HG02623 (cell line): ENCODE measurements at regions not wholly inside any gene's neighbourhood (a gene's known extent, or its start where the extent isn't known, plus 50 kb on each side); places are given as distances from the start of the nearest gene placed in this dataset.

Experiments
- ATAC-seq: cut with Tn5 transposase; IDR thresholded peaks from one replicate; pipeline ENCODE4 v1.9.1; 2021; ENCODE audit warnings: moderate library complexity; ENCODE audit not compliant: unreplicated experiment

GRCh38 chr2:111629983-111630382 lies 254.0 kb downstream of the ANAPC1 start:
- no peak for ATAC-seq

- ATAC-seq, result no peak
These were observed 251.3 kb downstream of the ANAPC1 start for GRCh38 chr2:111632661-111633060.

DNA sequence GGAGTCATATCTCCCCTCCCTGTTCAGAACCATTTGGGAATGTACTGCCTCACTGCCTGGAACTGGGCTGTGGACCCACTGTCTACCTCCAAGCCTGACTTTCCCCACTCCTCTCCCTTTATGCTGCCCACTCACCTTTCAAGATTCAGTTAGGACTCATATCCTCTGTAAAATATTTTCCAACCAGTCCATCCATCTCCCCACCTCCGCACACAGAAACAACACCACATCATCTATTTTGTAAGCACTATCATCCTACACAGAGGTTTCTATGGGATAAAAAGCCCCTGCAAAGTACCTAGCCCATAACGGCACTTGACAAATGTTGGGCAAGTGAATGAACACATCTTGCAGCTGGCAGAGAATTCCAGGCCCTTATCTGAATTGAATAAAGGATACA lies 250.8 kb downstream of the ANAPC1 start:
- no peak for ATAC-seq

GRCh38 chr2:111633643-111634042 lies 250.3 kb downstream of the ANAPC1 start:
- no peak for ATAC-seq

GRCh38 chr2:111634050-111634794 lies 249.8 kb downstream of the ANAPC1 start:
- no peak for ATAC-seq

- ATAC-seq, result no peak
These were observed 248.9 kb downstream of the ANAPC1 start for GRCh38 chr2:111634995-111635538.

- no peak for ATAC-seq
These were observed 247.1 kb downstream of the ANAPC1 start for GRCh38 chr2:111636905-111637304.

DNA sequence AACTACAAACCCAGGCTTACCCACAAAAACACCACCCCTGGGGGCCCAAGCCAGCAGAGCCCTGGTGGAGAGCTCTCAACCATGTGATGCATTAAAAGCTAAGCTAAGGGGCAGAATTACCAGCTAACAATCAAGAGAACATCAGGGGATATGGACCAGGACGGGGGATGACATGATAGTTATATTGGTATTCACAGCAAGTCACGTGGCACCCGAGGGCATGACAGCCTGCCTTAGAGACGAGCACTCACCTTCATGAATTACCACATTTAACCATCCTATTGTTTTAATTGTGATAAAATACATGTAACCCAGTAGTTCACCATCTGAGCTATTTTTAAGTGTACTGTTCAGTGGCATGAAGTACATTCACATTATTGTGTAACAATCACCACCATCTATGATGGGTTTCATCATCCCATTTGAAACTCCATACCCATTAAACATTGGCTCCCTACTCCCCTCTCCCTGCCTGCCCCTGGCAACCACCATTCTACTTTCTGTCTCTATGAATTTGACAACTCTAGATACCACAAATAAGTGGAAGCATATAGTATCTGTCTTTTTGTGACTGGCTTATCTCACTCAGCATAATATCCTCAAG lies 245.6 kb downstream of the ANAPC1 start:
- no peak for ATAC-seq

- ATAC-seq, result no peak
These were observed 243.5 kb downstream of the ANAPC1 start for GRCh38 chr2:111640480-111640879.

DNA sequence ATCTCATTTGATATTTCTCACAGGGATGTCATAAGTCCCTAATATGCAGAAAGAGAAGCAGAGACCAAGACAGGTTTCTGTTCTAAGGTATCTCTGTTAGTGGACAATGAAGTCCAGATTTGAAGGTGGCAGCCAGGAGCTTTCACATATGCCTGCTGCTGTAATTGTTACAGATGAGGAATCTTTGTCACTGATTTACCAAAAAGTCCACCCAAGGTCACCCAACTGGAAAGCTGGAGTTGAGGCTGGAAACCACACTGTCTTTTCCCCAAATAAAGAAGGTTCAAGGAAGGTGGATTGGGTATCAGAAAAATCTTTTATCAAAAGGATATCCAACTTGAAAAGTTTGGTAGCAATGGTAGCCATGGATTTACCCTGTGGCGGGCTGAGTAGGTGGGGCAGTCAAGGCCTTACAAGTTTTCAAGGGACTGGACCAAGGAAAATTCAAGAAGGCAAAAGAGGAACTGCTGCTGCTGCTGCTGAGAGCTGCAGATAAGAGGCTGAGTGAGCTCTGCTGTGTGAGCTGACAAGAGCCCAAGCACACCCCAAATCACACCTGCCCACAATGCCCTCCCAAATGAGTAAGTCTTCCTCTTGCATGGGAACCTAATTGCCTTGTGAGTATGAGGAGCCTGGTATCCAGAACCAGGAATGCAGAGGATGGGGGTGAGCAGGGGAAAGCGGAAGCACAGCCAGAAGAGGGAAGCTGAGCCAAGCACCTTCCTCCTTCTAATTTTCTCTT lies 241.2 kb downstream of the ANAPC1 start:
- no peak for ATAC-seq

- no peak for ATAC-seq
These were observed 240.2 kb downstream of the ANAPC1 start for GRCh38 chr2:111643759-111644158.

- ATAC-seq, result no peak
These were observed 236.6 kb downstream of the ANAPC1 start for GRCh38 chr2:111647359-111647758.

- no peak for ATAC-seq
These were observed 232.0 kb downstream of the ANAPC1 start for GRCh38 chr2:111652038-111652437.

DNA sequence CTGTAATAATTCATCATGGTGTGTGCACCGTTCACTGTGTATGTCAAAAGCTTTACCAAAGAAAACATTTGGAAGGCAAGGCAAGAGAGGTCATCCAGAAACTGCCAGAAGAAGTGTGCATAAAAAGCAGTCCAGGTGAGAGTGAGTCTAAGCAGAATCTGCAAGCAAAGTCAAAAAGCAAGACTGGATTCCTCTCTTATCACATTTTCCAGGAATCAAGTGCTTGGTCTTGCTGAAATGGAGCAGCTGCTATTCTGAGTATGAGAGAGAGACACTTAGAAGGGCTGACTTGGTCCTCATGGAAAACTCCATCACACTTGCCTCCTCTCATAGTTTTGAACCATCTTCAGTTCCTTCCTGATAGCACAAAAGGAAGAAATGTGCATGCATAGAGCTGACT lies 231.3 kb downstream of the ANAPC1 start:
- ATAC-seq, result no peak

- ATAC-seq, result no peak
These were observed 230.8 kb downstream of the ANAPC1 start for GRCh38 chr2:111653103-111653624.

DNA sequence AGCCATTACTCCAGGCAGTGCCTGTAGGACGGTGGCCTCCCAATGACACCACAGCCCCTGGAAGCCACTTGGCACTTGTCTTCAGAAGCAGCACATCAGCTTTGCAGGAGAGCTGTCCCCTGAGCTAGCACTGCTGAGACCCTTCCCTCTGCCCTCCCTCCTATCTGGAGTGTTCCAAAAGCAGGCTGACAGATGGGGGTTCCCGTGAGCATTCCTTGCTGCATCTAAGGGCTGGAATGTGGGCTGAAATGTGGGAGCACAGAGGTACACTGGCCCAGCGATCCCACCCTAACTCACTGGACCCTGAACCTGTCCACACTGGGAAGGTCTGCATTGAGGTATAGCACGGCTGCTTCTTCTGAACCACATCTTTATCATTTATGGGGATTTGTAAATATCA lies 230.1 kb downstream of the ANAPC1 start:
- no peak for ATAC-seq

DNA sequence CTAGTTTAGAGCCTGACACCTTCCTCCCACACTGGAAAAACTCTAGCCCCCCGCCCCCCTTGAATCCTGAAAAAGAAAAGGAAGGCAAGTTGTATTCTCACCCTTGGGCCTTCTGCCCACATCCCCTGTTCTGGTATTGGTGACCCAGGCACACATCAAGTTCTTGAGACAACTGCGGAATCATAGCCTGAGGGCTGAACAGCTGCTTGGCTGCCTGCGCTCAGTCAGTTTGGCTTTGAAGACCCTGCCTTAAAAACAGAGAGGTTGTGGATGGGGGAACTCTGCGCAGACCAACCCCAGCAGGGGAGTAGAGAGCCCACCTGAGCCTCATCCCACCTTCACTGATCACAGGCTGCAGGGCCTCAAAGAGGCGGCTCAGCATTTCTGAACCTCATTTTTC lies 229.2 kb downstream of the ANAPC1 start:
- no peak for ATAC-seq

- no peak for ATAC-seq
These were observed 227.6 kb downstream of the ANAPC1 start for GRCh38 chr2:111656436-111656835.

DNA sequence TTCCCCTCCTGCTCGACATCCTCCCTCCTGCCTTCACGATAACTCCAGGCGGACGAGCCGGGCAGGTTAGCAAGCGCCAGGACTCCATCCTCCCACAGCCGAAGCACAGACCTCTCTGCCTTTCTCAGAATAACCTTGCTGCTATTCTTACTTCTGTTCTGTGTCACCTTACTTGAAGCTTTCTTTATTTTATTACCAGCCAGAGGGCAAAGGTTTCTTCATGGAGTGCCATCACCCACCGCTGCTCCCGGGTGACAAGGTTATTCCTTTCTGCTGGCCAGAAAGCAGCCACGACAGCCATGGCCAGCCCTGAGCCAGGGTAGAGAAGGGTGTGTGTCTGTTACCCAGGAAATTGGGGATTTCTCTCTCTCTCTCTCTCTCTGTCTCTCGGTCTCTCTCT lies 227.1 kb downstream of the ANAPC1 start:
- no peak for ATAC-seq

DNA sequence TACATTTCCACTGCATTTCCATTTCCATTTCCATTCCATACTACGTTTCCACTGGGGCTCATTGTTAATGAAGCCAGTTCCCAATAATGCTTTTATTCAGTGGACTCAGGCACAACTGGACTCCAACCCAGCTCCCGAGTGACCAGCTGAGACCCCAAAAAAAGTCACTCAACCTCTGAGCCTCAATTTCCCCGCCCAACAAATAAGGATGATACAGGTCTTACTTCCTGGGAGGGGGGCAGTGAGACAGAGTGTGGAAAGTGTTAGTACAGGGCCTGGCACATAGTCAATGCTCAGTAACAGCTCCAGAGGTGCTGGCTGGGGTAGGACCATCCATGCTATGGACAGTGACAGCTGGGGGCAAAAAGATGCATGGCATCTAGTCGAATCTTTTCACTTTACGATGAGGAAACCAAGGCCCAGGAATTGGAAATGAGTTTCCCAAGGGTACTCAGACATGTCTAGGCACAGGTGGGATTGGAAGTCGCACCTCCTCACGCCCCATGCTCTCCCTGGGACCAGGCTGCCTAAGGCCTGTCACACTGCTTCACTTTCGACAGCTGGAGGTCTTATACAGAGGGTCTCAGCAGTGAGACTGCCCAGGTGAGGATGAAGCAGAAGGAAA lies 226.5 kb downstream of the ANAPC1 start:
- ATAC-seq, result no peak
